ENCODE measurements at regions not wholly inside any gene's neighbourhood (a gene's known extent, or its start where the extent isn't known, plus 50 kb on each side); places are given as distances from the start of the nearest gene placed in this dataset.

DNA sequence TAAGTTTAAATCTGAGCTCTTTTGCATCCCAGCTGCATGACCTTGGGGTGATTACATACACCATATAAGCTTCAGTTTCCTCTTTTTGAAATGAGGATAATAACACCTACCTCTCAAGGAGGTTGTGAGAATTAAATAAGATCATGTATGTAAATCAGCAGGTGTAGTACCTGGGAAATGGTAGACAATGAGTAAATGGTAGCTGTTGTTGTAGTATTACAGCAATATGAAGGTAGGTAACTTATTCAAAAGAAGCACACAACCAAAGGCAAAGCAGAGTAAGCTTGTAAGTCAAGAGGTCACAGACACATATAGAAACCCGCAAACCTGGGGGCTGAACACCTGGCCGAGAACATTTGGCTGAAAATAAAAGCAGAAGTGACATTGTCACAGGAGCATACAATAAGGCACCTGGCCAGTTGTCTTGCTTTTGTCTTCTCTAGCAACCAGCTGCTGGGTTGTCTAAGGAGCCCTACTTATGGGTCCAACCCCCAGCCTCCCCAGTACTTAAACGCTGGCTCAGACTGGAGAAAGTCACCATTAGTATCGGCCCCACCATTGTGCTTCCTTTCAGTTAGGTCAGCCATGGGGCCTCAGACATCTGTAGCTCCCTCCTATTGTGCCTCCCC, 203.6 kb upstream of the MKLN1 start:
- TF ChIP-seq, protein P1, sequence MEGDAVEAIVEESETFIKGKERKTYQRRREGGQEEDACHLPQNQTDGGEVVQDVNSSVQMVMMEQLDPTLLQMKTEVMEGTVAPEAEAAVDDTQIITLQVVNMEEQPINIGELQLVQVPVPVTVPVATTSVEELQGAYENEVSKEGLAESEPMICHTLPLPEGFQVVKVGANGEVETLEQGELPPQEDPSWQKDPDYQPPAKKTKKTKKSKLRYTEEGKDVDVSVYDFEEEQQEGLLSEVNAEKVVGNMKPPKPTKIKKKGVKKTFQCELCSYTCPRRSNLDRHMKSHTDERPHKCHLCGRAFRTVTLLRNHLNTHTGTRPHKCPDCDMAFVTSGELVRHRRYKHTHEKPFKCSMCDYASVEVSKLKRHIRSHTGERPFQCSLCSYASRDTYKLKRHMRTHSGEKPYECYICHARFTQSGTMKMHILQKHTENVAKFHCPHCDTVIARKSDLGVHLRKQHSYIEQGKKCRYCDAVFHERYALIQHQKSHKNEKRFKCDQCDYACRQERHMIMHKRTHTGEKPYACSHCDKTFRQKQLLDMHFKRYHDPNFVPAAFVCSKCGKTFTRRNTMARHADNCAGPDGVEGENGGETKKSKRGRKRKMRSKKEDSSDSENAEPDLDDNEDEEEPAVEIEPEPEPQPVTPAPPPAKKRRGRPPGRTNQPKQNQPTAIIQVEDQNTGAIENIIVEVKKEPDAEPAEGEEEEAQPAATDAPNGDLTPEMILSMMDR (IDR thresholded peaks at IDR 0.05): no peak
- TF ChIP-seq ZFX (IDR thresholded peaks at IDR 0.05; ENCODE audit: borderline replicate concordance): no peak
- H3K27ac ChIP-seq: no peak overlapping the region

DNA sequence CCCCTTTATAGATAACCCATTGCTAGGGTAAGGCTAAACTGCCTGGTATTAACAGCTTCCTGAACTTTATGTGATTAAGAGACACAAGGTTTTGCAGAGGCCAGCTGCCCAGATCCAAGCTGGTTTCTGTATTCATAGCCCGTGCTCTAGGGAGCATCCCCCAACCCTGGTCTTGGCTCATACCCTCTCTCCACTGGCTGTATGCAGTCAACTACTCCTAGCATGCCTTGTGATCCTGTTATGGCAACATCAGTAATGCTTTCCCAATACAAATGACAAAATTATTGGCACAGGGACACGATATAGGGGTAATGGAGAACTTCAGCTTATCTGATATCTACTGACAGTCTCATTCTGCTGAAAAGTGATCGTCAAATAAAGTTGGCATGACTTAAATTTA, 202.8 kb upstream of the MKLN1 start:
- no peak for TF ChIP-seq ZFX (IDR thresholded peaks at IDR 0.05; ENCODE audit: borderline replicate concordance)
- H3K27ac ChIP-seq: no peak overlapping the region

DNA sequence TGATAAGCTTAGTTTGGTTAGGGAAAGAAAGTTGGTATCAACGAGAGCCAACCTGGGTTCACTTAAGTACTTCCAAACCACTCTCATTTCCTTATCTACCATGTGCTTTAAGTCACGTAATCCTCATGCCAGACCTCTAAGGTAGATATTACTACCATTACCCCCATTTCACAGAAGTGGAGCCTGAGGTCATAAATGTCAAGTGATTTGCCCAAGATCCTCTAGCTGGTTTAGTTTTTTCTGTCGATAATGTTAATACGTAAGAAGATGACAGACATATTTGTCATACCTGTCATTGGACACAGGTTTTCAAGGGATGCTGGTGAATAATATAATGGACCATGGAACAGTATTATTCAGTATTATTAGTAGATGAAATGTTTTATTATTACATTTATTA, 197.4 kb upstream of the MKLN1 start:
- no peak overlapping the region for H3K27ac ChIP-seq
- TF ChIP-seq, protein P1 (IDR thresholded peaks at IDR 0.05): no peak
- TF ChIP-seq ZFX (IDR thresholded peaks at IDR 0.05; ENCODE audit: borderline replicate concordance): no peak

DNA sequence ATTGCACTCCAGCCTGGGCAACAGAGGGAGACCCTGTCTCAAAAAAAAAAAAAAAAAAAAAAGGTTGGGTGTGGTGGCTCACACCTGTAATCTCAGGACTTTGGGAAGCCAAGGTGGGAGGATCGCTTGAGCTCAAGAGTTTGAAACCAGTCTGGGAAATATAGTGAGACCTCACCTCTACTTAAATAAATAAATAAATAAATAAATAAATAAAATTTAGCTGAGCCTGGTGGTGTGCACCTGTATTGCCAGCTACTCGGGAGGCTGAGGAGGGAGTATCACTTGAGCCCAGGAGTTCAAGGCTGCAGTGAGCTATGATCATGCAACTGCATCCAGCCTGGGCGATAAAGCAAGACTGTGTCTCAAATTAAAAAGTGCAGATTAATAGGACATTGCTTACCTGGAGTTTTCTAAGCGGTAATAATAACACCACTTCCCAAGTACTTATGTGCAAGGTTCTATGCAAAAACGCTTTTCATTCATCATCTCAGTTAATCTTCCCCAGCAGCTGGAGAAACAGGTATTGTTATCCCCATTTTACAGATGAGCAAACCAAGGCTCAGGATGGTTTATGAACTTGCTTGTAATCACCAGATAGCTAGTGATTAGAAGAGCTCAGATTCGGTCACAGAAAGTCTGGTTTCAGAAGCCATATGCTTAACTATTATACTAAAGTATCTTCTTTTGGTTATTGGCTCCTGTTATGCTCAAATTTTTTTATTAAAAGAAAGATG, 196.5 kb upstream of the MKLN1 start:
- no peak for TF ChIP-seq ZFX (IDR thresholded peaks at IDR 0.05; ENCODE audit: borderline replicate concordance)
- TF ChIP-seq, protein P1 (IDR thresholded peaks at IDR 0.05): no peak
- H3K27ac ChIP-seq: no peak overlapping the region

DNA sequence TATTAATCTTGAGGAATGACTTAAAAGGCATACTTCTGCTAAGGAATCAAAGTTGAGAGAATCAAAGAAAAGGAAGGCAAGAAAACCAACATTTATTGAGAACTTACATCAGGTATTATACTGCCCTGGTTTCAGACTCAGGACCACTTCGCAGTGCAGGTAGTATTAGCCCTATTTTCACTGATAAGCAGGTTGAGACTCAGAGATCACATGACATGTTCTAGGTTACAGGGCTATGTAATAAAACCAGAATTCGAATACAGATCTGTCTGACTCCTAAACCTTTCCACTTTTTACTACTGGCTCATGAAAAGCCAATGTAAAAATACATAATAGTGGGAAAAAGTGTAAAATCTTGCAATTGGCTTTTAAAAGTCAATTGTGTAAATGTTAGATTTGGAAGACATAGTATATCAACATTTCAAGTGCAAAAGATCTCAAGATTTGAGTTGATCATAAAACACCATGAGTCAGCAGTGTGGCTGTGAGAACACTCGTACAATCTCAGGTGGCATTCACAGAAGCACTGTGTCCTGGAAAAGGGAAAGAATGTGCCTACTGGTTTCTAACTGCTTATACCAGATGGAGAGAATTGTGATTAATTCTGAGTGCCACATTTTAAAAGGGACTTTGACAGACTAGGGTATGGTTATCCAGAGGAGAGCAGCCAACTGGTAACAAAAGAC, 195.8 kb upstream of the MKLN1 start:
- no peak overlapping the region for H3K27ac ChIP-seq
- TF ChIP-seq ZFX (IDR thresholded peaks at IDR 0.05; ENCODE audit: borderline replicate concordance): no peak
- TF ChIP-seq, protein P1 (IDR thresholded peaks at IDR 0.05): no peak

DNA sequence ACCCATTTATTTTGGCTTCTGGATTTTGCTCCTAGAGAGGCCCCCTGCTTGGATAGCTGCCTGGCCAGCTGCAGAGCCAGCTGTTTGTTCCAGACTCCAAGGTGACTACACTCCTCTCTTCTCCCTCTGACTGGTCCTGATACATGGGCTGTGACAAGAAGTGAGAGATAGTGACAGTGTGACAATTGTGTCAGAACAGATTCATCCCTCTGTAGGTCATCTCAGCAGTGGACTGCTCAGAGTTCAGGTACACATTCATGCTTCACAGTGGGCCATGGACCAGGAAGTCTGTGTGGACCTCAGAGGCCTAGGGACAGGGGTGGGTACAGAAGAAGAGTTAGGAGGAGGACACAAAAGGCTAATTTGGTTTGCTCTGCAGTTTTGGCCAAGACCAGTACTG, 188.2 kb upstream of the MKLN1 start:
- H3K27ac ChIP-seq: no peak overlapping the region
- TF ChIP-seq, protein P1 (IDR thresholded peaks at IDR 0.05): no peak
- no peak for TF ChIP-seq ZFX (IDR thresholded peaks at IDR 0.05; ENCODE audit: borderline replicate concordance)

DNA sequence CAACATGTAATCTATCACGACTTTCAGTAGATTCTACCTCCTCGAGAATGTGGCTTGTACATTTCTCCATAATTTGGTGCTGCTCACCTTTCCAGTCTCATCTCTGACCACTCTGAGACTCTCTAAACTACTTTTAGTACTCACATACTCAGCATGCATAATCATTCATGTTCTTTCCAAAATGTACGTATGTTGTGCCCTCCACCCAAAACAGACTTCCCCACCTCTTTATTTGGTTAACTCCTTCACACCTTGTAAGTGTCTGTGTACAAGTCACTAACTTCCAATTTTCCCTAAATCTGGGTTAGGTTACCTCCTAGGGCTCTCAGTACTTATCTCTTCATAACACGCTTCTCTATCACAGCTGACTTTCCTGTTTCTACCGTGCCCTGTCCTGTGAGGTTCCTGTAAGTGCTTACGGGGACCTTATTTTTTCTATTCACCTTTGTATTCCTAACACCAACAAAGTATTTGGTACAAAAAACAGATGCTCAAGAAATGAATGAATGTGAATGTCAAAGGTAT, 186.2 kb upstream of the MKLN1 start:
- no peak for TF ChIP-seq ZFX (IDR thresholded peaks at IDR 0.05; ENCODE audit: borderline replicate concordance)
- TF ChIP-seq, protein P1 (IDR thresholded peaks at IDR 0.05): no peak

More for the DNA sequence above, 186.2 kb upstream of the MKLN1 start:
- no peak overlapping the region for H3K27ac ChIP-seq

All from 22Rv1 (cell line).